Hematopoietic multipotent progenitor cell treated with erythropoietin and hydrocortisone succinate and interleukin-3 and kit ligand, for 8 days (in vitro differentiated cells): ENCODE measurements at regions not wholly inside any gene's neighbourhood (a gene's known extent, or its start where the extent isn't known, plus 50 kb on each side); places are given as distances from the start of the nearest gene placed in this dataset.

ENCODE experiments used
- DNase-seq: peaks from one replicate; pipeline ENCODE4 v3.0.0-alpha.2; 2015

- no peak for DNase-seq
These were observed 87.7 kb upstream of the TMEM168 start for GRCh38 chr7:112877691-112878460.

- DNase-seq, result no peak
These were observed 86.7 kb upstream of the TMEM168 start for GRCh38 chr7:112876877-112877276.

- no peak for DNase-seq
These were observed 84.7 kb upstream of the TMEM168 start for GRCh38 chr7:112874909-112875308.

GRCh38 chr7:112873831-112874553 lies 83.8 kb upstream of the TMEM168 start:
- DNase-seq, result peak; percentile 84

- peak; percentile 68 for DNase-seq
These were observed 79.0 kb upstream of the TMEM168 start for GRCh38 chr7:112869111-112869774.

GRCh38 chr7:112868609-112869008 lies 78.4 kb upstream of the TMEM168 start:
- no peak for DNase-seq

- DNase-seq, result no peak
These were observed 76.2 kb upstream of the TMEM168 start for GRCh38 chr7:112866424-112866823.

- DNase-seq, result no peak
These were observed 74.2 kb upstream of the TMEM168 start for GRCh38 chr7:112864380-112864779.

- no peak for DNase-seq
These were observed 68.6 kb upstream of the TMEM168 start for GRCh38 chr7:112858838-112859237.

GRCh38 chr7:112855227-112855626 lies 65.0 kb upstream of the TMEM168 start:
- no peak for DNase-seq

- DNase-seq, result no peak
These were observed 64.0 kb upstream of the TMEM168 start for GRCh38 chr7:112854169-112854568.

- DNase-seq, result no peak
These were observed 63.2 kb upstream of the TMEM168 start for GRCh38 chr7:112853422-112853821.

GRCh38 chr7:112843151-112843550 lies 53.0 kb upstream of the TMEM168 start:
- DNase-seq, result no peak
